ENCODE measurements at regions not wholly inside any gene's neighbourhood (a gene's known extent, or its start where the extent isn't known, plus 50 kb on each side); places are given as distances from the start of the nearest gene placed in this dataset.

- TF ChIP-seq, protein P1, sequence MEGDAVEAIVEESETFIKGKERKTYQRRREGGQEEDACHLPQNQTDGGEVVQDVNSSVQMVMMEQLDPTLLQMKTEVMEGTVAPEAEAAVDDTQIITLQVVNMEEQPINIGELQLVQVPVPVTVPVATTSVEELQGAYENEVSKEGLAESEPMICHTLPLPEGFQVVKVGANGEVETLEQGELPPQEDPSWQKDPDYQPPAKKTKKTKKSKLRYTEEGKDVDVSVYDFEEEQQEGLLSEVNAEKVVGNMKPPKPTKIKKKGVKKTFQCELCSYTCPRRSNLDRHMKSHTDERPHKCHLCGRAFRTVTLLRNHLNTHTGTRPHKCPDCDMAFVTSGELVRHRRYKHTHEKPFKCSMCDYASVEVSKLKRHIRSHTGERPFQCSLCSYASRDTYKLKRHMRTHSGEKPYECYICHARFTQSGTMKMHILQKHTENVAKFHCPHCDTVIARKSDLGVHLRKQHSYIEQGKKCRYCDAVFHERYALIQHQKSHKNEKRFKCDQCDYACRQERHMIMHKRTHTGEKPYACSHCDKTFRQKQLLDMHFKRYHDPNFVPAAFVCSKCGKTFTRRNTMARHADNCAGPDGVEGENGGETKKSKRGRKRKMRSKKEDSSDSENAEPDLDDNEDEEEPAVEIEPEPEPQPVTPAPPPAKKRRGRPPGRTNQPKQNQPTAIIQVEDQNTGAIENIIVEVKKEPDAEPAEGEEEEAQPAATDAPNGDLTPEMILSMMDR (IDR thresholded peaks at IDR 0.05): no peak
- no peak for TF ChIP-seq EZH2 (IDR thresholded peaks at IDR 0.05; ENCODE audit: borderline replicate concordance, insufficient read depth, low read depth, low read length, poor library complexity, severe bottlenecking)
Measured at GRCh38 chr6:25058941-25059340, 123.2 kb upstream of the RIPOR2 start.
